ENCODE measurements at regions not wholly inside any gene's neighbourhood (a gene's known extent, or its start where the extent isn't known, plus 50 kb on each side); places are given as distances from the start of the nearest gene placed in this dataset.

GRCh38 chr5:145587710-145588109, 247.4 kb downstream of the PRELID2 start:
- no peak for DNase-seq (ENCODE audit: extremely low spot score, unreplicated experiment)
- peaks cover 10% of the 10 kb centered on the region for H3K4me1 Mint-ChIP-seq (ENCODE audit: unreplicated experiment)
- H3K4me3 Mint-ChIP-seq: no peak overlapping the region
- H3K27me3 Mint-ChIP-seq: no peaks in the 10 kb centered on the region
- peak overlapping the region; percentile 42 for H3K27ac Mint-ChIP-seq
- no peaks in the 10 kb centered on the region for H3K36me3 Mint-ChIP-seq
- TF ChIP-seq CTCF (conservative IDR thresholded peaks at IDR 0.05): no peak
- no peaks in the 10 kb centered on the region for H3K9me3 Mint-ChIP-seq

- Mint-ChIP-seq H3K4me1 (ENCODE audit: unreplicated experiment) (peaks cover 10% of the 10 kb centered on the region), H3K27ac (peak overlapping the region; percentile 42), H3K36me3 (no peaks in the 10 kb centered on the region), H3K4me3 (no peak overlapping the region), H3K27me3 (no peaks in the 10 kb centered on the region), H3K9me3 (peaks cover 4% of the 10 kb centered on the region)
- no peak for TF ChIP-seq CTCF (conservative IDR thresholded peaks at IDR 0.05)
- DNase-seq (ENCODE audit: extremely low spot score, unreplicated experiment): no peak
These were observed 247.9 kb downstream of the PRELID2 start for GRCh38 chr5:145587308-145587672.

- TF ChIP-seq CTCF (conservative IDR thresholded peaks at IDR 0.05): no peak
- no peak overlapping the region for H3K27ac Mint-ChIP-seq
These were observed 248.4 kb downstream of the PRELID2 start for GRCh38 chr5:145586661-145587307.

GRCh38 chr5:145585443-145586148, 249.5 kb downstream of the PRELID2 start:
- no peak for DNase-seq (ENCODE audit: extremely low spot score, unreplicated experiment)
- Mint-ChIP-seq H3K27ac (no peak overlapping the region), H3K36me3 (no peaks in the 10 kb centered on the region), H3K27me3 (no peaks in the 10 kb centered on the region), H3K4me1 (ENCODE audit: unreplicated experiment) (peaks cover 10% of the 10 kb centered on the region), H3K9me3 (peaks cover 10% of the 10 kb centered on the region), H3K4me3 (peak overlapping the region; percentile 11)
- TF ChIP-seq CTCF (conservative IDR thresholded peaks at IDR 0.05): no peak

More at GRCh38 chr5:145586661-145587307, 248.4 kb downstream of the PRELID2 start:
- Mint-ChIP-seq H3K27me3 (no peaks in the 10 kb centered on the region), H3K4me3 (no peak overlapping the region), H3K9me3 (peaks cover 5% of the 10 kb centered on the region), H3K4me1 (ENCODE audit: unreplicated experiment) (peaks cover 10% of the 10 kb centered on the region), H3K36me3 (no peaks in the 10 kb centered on the region)
- no peak for DNase-seq (ENCODE audit: extremely low spot score, unreplicated experiment)

GRCh38 chr5:145579301-145579700, 255.8 kb downstream of the PRELID2 start:
- Mint-ChIP-seq H3K9me3 (peaks cover 14% of the 10 kb centered on the region), H3K27me3 (no peaks in the 10 kb centered on the region), H3K36me3 (no peaks in the 10 kb centered on the region), H3K27ac (no peak overlapping the region), H3K4me1 (ENCODE audit: unreplicated experiment) (no peaks in the 10 kb centered on the region), H3K4me3 (no peak overlapping the region)
- no peak for TF ChIP-seq CTCF (conservative IDR thresholded peaks at IDR 0.05)
- no peak for DNase-seq (ENCODE audit: extremely low spot score, unreplicated experiment)
